HEK293 (cell line): ENCODE measurements at regions not wholly inside any gene's neighbourhood (a gene's known extent, or its start where the extent isn't known, plus 50 kb on each side); places are given as distances from the start of the nearest gene placed in this dataset.

Experiments used
- CTCF ChIA-PET: fragments of 350-600 bp; formaldehyde crosslinking; extraction: SDS; loops from one replicate; lab custom pipeline; 2021; ENCODE audit warnings: antibody characterized with exemption; lab: Yijun Ruan, JAX
- POLR2A ChIA-PET: fragments of 300-600 bp; formaldehyde crosslinking; extraction: SDS; loops from one replicate; lab custom pipeline; 2020; ENCODE audit warnings: antibody characterized with exemption, inconsistent platforms; lab: Yijun Ruan, JAX
- H3K27ac ChIP-seq: fragments of 200-500 bp; sonication (Bioruptor generic); 2 replicates; pipeline ENCODE4 v1.5.1; 2014; ENCODE audit warnings: low read depth, low read length, control low read depth, inconsistent platforms; ENCODE audit errors: extremely low read depth
- H3K36me3 ChIP-seq, 2 experiments: fragments of 200-500 bp in 1 of 2; sonication (Bioruptor generic) in 1 of 2; 1 replicate in 1 of 2; 2 replicates in 1 of 2; pipeline ENCODE4 v1.5.1; 2014 to 2017; ENCODE audit warnings: inconsistent platforms in 2 of 2, low read length in 2 of 2; ENCODE audit not compliant: control insufficient read depth in 2 of 2, insufficient read depth in 1 of 2
- H3K4me1 ChIP-seq: fragments of 200-500 bp; sonication (Bioruptor generic); 2 replicates; pipeline ENCODE4 v1.5.1; 2014; ENCODE audit warnings: mild to moderate bottlenecking, low read length, inconsistent platforms; ENCODE audit not compliant: control insufficient read depth, insufficient read depth
- H3K4me3 ChIP-seq: 2 replicates; pipeline ENCODE4 v1.5.1; 2011; ENCODE audit warnings: low read depth, mild to moderate bottlenecking, control low read depth, low read length, moderate library complexity
- H3K9me3 ChIP-seq: fragments of 200-500 bp; sonication (Bioruptor generic); 2 replicates; pipeline ENCODE4 v1.5.1; 2014; ENCODE audit warnings: low read depth, low read length, inconsistent platforms; ENCODE audit not compliant: control insufficient read depth, insufficient read depth
- HOXC10 ChIP-seq: sonication (generic); formaldehyde crosslinking; IDR thresholded peaks from 2 replicates; pipeline ENCODE4 v1.8.1; 2023; ENCODE audit warnings: mild to moderate bottlenecking, missing genetic modification reagents
- HOXD13 ChIP-seq: sonication (generic); formaldehyde crosslinking; IDR thresholded peaks from 2 replicates; pipeline ENCODE4 v1.8.0; 2022; ENCODE audit warnings: missing genetic modification reagents, borderline replicate concordance
- KLF16 ChIP-seq: fragments of 450-650 bp; formaldehyde crosslinking; IDR thresholded peaks from 2 replicates; pipeline ENCODE4 v1.5.1; 2017; ENCODE audit warnings: missing biosample characterization, missing genetic modification characterization
- KLF9 ChIP-seq: fragments of 450-650 bp; formaldehyde crosslinking; IDR thresholded peaks from 2 replicates; pipeline ENCODE4 v1.5.1; 2016; ENCODE audit warnings: missing biosample characterization, missing genetic modification characterization, low read depth
- TCF7L2 ChIP-seq: IDR thresholded peaks from 2 replicates; pipeline ENCODE4 v1.6.1; 2011; ENCODE audit warnings: low read depth, mild to moderate bottlenecking, inconsistent platforms, low read length, moderate library complexity, borderline replicate concordance
- TSHZ1 ChIP-seq: fragments of 450-650 bp; formaldehyde crosslinking; IDR thresholded peaks from 2 replicates; pipeline ENCODE4 v1.5.1; 2016; ENCODE audit warnings: missing biosample characterization, missing genetic modification characterization, borderline replicate concordance
- ZBTB1 ChIP-seq: fragments of 450-650 bp; formaldehyde crosslinking; IDR thresholded peaks from 2 replicates; pipeline ENCODE4 v1.5.1; 2016; ENCODE audit warnings: missing biosample characterization, missing genetic modification characterization
- ZIC2 ChIP-seq: fragments of 450-650 bp; formaldehyde crosslinking; IDR thresholded peaks from 2 replicates; pipeline ENCODE4 v1.5.1; 2016; ENCODE audit warnings: missing biosample characterization, missing genetic modification characterization
- ZNF112 ChIP-seq: fragments of 450-650 bp; formaldehyde crosslinking; IDR thresholded peaks from 2 replicates; pipeline ENCODE4 v1.5.0; 2017; ENCODE audit warnings: missing biosample characterization, missing genetic modification characterization
- ZNF138 ChIP-seq: fragments of 450-650 bp; formaldehyde crosslinking; IDR thresholded peaks from 2 replicates; pipeline ENCODE4 v1.5.1; 2016; ENCODE audit warnings: missing biosample characterization, missing genetic modification characterization, borderline replicate concordance
- ZNF248 ChIP-seq: fragments of 450-650 bp; formaldehyde crosslinking; IDR thresholded peaks from 2 replicates; pipeline ENCODE4 v1.5.1; 2017; ENCODE audit warnings: missing biosample characterization, missing genetic modification characterization
- ZNF266 ChIP-seq: fragments of 450-650 bp; formaldehyde crosslinking; IDR thresholded peaks from 2 replicates; pipeline ENCODE4 v1.5.1; 2016; ENCODE audit warnings: missing biosample characterization, missing genetic modification characterization, low read depth
- ZNF350 ChIP-seq: fragments of 450-650 bp; formaldehyde crosslinking; IDR thresholded peaks from 2 replicates; pipeline ENCODE4 v1.5.0; 2017; ENCODE audit warnings: missing biosample characterization, mild to moderate bottlenecking, missing genetic modification characterization
- ZNF398 ChIP-seq: fragments of 450-650 bp; formaldehyde crosslinking; IDR thresholded peaks from 2 replicates; pipeline ENCODE4 v1.5.1; 2017; ENCODE audit warnings: missing biosample characterization, missing genetic modification characterization
- ZNF555 ChIP-seq: fragments of 450-650 bp; formaldehyde crosslinking; conservative IDR thresholded peaks from 2 replicates; pipeline ENCODE4 v1.5.1; 2017; ENCODE audit warnings: missing biosample characterization, mild to moderate bottlenecking, missing genetic modification characterization, inconsistent platforms
- ZNF585B ChIP-seq: fragments of 450-650 bp; formaldehyde crosslinking; IDR thresholded peaks from 2 replicates; pipeline ENCODE4 v1.5.1; 2016; ENCODE audit warnings: missing biosample characterization, missing genetic modification characterization
- ZNF623 ChIP-seq: fragments of 450-650 bp; formaldehyde crosslinking; IDR thresholded peaks from 2 replicates; pipeline ENCODE4 v1.5.1; 2016; ENCODE audit warnings: missing biosample characterization, missing genetic modification characterization
- ZNF624 ChIP-seq: fragments of 450-650 bp; formaldehyde crosslinking; IDR thresholded peaks from 2 replicates; pipeline ENCODE4 v1.5.1; 2017; ENCODE audit warnings: missing biosample characterization, missing genetic modification characterization
- ZNF768 ChIP-seq: fragments of 450-650 bp; formaldehyde crosslinking; IDR thresholded peaks from 2 replicates; pipeline ENCODE4 v1.5.1; 2018; ENCODE audit warnings: missing biosample characterization, mild to moderate bottlenecking, missing genetic modification characterization
- ZNF776 ChIP-seq: fragments of 450-650 bp; formaldehyde crosslinking; IDR thresholded peaks from 2 replicates; pipeline ENCODE4 v1.5.0; 2017; ENCODE audit warnings: missing biosample characterization, missing genetic modification characterization, borderline replicate concordance
- ZSCAN4 ChIP-seq: fragments of 450-650 bp; formaldehyde crosslinking; IDR thresholded peaks from 2 replicates; pipeline ENCODE4 v1.5.1; 2017; ENCODE audit warnings: missing biosample characterization, missing genetic modification characterization
- TF ChIP-seq, protein P1 (sequence below): fragments of 450-650 bp; formaldehyde crosslinking; IDR thresholded peaks from 2 replicates; pipeline ENCODE4 v1.5.1; 2016; ENCODE audit warnings: missing biosample characterization, missing genetic modification characterization, borderline replicate concordance
- TF ChIP-seq, protein P2 (sequence below): fragments of 450-650 bp; formaldehyde crosslinking; IDR thresholded peaks from 2 replicates; pipeline ENCODE4 v1.5.1; 2016; ENCODE audit warnings: missing biosample characterization, missing genetic modification characterization

- no peaks in the 10 kb centered on the region for H3K9me3 ChIP-seq
- H3K36me3 ChIP-seq, result no peaks in the 10 kb centered on the region
- CTCF ChIA-PET, result interaction anchor here (0.8 to 1.2 kb wide), 2 partner anchors 182 to 184 kb away, joined by 3 read pairs; no protein-coding TSS in a partner anchor
- POLR2A ChIA-PET, result no interaction called here
- no peak overlapping the region for H3K27ac ChIP-seq
- peak; percentile 37; the same call in 1 of the 2 replicates for TF ChIP-seq ZSCAN4 (tag by site-specific recombination)
- TF ChIP-seq ZBTB1 (tag by site-specific recombination), result no peak
- TF ChIP-seq ZNF266 (tag by site-specific recombination), result no peak
- 0 out of 2 replicates have a peak, but pooled peaks have one; percentile 9 for TF ChIP-seq ZNF398 (tag by site-specific recombination)
- no peak for TF ChIP-seq TSHZ1 (tag by site-specific recombination)
- TF ChIP-seq KLF16, result no peak
- no peak for TF ChIP-seq KLF9 (tag by site-specific recombination)
- no peak overlapping the region for H3K4me3 ChIP-seq
- 0 out of 2 replicates have a peak, but pooled peaks cover 3% of the 10 kb centered on the region for H3K4me1 ChIP-seq
These were observed 186.9 kb upstream of the TLE3 start for GRCh38 chr15:70284438-70285214.

- CTCF ChIA-PET, result no interaction called here
- Histone ChIP-seq H3K4me3 (no peak overlapping the region), H3K27ac (no peak overlapping the region), H3K36me3 (no peaks in the 10 kb centered on the region), H3K4me1 (0 out of 2 replicates have a peak, but pooled peaks cover 3% of the 10 kb centered on the region), H3K9me3 (no peaks in the 10 kb centered on the region)
- POLR2A ChIA-PET, result no interaction called here
- TF ChIP-seq, protein P1, sequence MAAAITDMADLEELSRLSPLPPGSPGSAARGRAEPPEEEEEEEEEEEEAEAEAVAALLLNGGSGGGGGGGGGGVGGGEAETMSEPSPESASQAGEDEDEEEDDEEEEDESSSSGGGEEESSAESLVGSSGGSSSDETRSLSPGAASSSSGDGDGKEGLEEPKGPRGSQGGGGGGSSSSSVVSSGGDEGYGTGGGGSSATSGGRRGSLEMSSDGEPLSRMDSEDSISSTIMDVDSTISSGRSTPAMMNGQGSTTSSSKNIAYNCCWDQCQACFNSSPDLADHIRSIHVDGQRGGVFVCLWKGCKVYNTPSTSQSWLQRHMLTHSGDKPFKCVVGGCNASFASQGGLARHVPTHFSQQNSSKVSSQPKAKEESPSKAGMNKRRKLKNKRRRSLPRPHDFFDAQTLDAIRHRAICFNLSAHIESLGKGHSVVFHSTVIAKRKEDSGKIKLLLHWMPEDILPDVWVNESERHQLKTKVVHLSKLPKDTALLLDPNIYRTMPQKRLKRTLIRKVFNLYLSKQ (tag by site-specific recombination), result no peak
- TF ChIP-seq ZNF350 (tag by site-specific recombination) (no peak), ZNF768 (tag by site-specific recombination) (no peak), ZNF776 (no peak), ZNF266 (tag by site-specific recombination) (no peak), HOXD13 (CRISPR knock-in tag) (no peak), ZNF585B (tag by site-specific recombination) (no peak), HOXC10 (no peak), ZNF138 (tag by site-specific recombination) (no peak), TCF7L2 (no peak), ZNF248 (no peak), ZNF624 (tag by site-specific recombination) (no peak), ZNF623 (tag by site-specific recombination) (no peak), ZIC2 (no peak), ZNF555 (tag by site-specific recombination) (no peak), ZNF112 (no peak)
- TF ChIP-seq, protein P2, sequence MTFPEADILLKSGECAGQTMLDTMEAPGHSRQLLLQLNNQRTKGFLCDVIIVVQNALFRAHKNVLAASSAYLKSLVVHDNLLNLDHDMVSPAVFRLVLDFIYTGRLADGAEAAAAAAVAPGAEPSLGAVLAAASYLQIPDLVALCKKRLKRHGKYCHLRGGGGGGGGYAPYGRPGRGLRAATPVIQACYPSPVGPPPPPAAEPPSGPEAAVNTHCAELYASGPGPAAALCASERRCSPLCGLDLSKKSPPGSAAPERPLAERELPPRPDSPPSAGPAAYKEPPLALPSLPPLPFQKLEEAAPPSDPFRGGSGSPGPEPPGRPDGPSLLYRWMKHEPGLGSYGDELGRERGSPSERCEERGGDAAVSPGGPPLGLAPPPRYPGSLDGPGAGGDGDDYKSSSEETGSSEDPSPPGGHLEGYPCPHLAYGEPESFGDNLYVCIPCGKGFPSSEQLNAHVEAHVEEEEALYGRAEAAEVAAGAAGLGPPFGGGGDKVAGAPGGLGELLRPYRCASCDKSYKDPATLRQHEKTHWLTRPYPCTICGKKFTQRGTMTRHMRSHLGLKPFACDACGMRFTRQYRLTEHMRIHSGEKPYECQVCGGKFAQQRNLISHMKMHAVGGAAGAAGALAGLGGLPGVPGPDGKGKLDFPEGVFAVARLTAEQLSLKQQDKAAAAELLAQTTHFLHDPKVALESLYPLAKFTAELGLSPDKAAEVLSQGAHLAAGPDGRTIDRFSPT, result no peak
These were observed 185.8 kb upstream of the TLE3 start for GRCh38 chr15:70283511-70283910.
